ENCODE measurements at regions not wholly inside any gene's neighbourhood (a gene's known extent, or its start where the extent isn't known, plus 50 kb on each side); places are given as distances from the start of the nearest gene placed in this dataset.

DNA sequence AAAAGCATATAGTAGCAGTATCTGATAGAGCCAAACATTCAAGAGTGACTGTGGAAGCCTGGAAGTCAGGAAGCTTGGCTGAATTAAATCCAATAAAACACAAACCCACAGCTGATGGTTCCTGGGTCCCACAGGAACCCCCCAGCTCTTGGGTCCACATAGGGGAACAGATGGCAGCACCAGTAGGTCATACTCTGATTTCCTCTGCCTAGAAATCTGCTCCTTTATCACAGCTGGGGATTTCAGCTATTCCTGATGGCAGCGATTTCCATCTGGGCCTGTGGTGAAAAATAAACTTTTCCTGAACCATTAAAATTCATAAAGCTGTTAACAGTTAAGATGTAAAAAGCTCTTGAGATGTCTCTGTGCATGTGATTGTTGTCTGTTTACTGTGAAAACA, 202.0 kb upstream of the FRMD6 start:
- ChIA-PET POLR2A (ENCODE audit: low non-redundant PET) (no interaction called here), CTCF (no interaction called here)
- no peak overlapping the region for H3K27ac ChIP-seq (ENCODE audit: low read depth, low read length, poor library complexity, severe bottlenecking)

DNA sequence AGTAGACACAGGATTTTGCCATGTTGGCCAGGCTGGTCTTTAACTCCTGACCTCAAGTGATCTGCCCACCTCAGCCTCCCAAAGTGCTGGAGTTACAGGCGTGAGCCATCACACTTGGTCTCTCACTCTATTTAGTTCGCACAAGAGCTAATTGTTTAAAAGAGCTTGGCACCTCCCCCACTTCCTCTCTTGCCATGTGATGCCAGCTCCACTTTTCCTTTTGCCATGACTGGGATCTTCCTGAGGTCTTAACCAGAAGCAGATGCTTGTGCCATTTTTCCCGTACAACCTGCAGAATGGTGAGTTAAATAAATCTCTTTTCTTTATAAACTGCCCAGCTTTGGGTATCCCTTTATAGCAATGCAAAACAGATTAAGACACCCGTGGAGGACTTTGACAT, 200.1 kb upstream of the FRMD6 start:
- intact Hi-C loops (cut with micrococcal nuclease; ENCODE audit: unreplicated experiment) = no loop called here
- DNase-seq (ENCODE audit: low spot score) = no peak
- BruUV-seq (replicated peaks) = no TSS peak

More for the DNA sequence above, 202.0 kb upstream of the FRMD6 start:
- Histone ChIP-seq H3K9me3 (ENCODE audit: low read depth, low read length, poor library complexity, severe bottlenecking) (no peaks in the 10 kb centered on the region), H3K36me3 (ENCODE audit: insufficient read depth, low read length, poor library complexity, severe bottlenecking) (no peaks in the 10 kb centered on the region), H3K4me1 (ENCODE audit: insufficient read depth, low read length, poor library complexity, severe bottlenecking) (peaks cover 7% of the 10 kb centered on the region), H3K27me3 (replicated peaks; ENCODE audit: insufficient read depth, low read depth, low read length, poor library complexity) (no peaks in the 10 kb centered on the region), H3K4me3 (ENCODE audit: low read depth, low read length, poor library complexity, severe bottlenecking) (no peak overlapping the region)
- no peak for TF ChIP-seq EZH2 (IDR thresholded peaks at IDR 0.05; ENCODE audit: borderline replicate concordance, low read depth, low read length, poor library complexity, severe bottlenecking)
- TF ChIP-seq, protein P1, sequence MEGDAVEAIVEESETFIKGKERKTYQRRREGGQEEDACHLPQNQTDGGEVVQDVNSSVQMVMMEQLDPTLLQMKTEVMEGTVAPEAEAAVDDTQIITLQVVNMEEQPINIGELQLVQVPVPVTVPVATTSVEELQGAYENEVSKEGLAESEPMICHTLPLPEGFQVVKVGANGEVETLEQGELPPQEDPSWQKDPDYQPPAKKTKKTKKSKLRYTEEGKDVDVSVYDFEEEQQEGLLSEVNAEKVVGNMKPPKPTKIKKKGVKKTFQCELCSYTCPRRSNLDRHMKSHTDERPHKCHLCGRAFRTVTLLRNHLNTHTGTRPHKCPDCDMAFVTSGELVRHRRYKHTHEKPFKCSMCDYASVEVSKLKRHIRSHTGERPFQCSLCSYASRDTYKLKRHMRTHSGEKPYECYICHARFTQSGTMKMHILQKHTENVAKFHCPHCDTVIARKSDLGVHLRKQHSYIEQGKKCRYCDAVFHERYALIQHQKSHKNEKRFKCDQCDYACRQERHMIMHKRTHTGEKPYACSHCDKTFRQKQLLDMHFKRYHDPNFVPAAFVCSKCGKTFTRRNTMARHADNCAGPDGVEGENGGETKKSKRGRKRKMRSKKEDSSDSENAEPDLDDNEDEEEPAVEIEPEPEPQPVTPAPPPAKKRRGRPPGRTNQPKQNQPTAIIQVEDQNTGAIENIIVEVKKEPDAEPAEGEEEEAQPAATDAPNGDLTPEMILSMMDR (conservative IDR thresholded peaks at IDR 0.05; ENCODE audit: low read depth, low read length) = no peak
- intact Hi-C loops (cut with micrococcal nuclease; ENCODE audit: unreplicated experiment) = no loop called here
- DNase-seq (ENCODE audit: low spot score) = no peak
- no TSS peak for BruUV-seq (replicated peaks)

DNA sequence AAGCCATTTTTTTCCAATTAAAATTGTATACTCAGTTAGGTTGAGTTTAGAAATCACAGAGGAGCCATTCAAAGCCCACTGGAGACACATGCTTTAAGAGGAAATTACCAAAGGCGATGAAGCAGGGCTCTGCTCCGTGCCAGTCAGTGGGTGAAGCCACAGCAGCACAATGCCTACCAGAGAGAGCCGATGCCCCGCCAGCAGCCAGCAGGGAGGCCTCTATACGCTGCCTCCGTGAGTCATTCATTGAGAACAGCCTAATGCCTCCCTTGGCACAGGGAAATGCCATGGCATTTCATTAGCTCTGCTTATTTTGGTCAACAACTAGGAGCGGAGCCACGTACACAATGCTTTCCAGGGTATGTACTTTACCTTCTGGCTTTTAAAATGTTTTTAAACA, 197.8 kb upstream of the FRMD6 start:
- CTCF ChIA-PET = no interaction called here
- Histone ChIP-seq H3K27me3 (replicated peaks; ENCODE audit: insufficient read depth, low read depth, low read length, poor library complexity) (no peaks in the 10 kb centered on the region), H3K9me3 (ENCODE audit: low read depth, low read length, poor library complexity, severe bottlenecking) (no peaks in the 10 kb centered on the region), H3K36me3 (ENCODE audit: insufficient read depth, low read length, poor library complexity, severe bottlenecking) (no peaks in the 10 kb centered on the region), H3K27ac (ENCODE audit: low read depth, low read length, poor library complexity, severe bottlenecking) (no peak overlapping the region), H3K4me3 (ENCODE audit: low read depth, low read length, poor library complexity, severe bottlenecking) (no peak overlapping the region), H3K4me1 (ENCODE audit: insufficient read depth, low read length, poor library complexity, severe bottlenecking) (peaks cover 13% of the 10 kb centered on the region)
- TF ChIP-seq EZH2 (IDR thresholded peaks at IDR 0.05; ENCODE audit: borderline replicate concordance, low read depth, low read length, poor library complexity, severe bottlenecking) = no peak
- TF ChIP-seq, protein P1 (conservative IDR thresholded peaks at IDR 0.05; ENCODE audit: low read depth, low read length) = no peak
- DNase-seq (ENCODE audit: low spot score) = peak; percentile 72
- intact Hi-C loops (cut with micrococcal nuclease; ENCODE audit: unreplicated experiment) = no loop called here
- POLR2A ChIA-PET (ENCODE audit: low non-redundant PET) = no interaction called here
- no TSS peak for BruUV-seq (replicated peaks)

More for the DNA sequence above, 200.1 kb upstream of the FRMD6 start:
- CTCF ChIA-PET = no interaction called here
- POLR2A ChIA-PET (ENCODE audit: low non-redundant PET) = no interaction called here
- Histone ChIP-seq H3K9me3 (ENCODE audit: low read depth, low read length, poor library complexity, severe bottlenecking) (no peaks in the 10 kb centered on the region), H3K27ac (ENCODE audit: low read depth, low read length, poor library complexity, severe bottlenecking) (no peak overlapping the region), H3K36me3 (ENCODE audit: insufficient read depth, low read length, poor library complexity, severe bottlenecking) (no peaks in the 10 kb centered on the region), H3K4me3 (ENCODE audit: low read depth, low read length, poor library complexity, severe bottlenecking) (no peak overlapping the region), H3K4me1 (ENCODE audit: insufficient read depth, low read length, poor library complexity, severe bottlenecking) (peaks cover 13% of the 10 kb centered on the region), H3K27me3 (replicated peaks; ENCODE audit: insufficient read depth, low read depth, low read length, poor library complexity) (no peaks in the 10 kb centered on the region)
- TF ChIP-seq, protein P1 (conservative IDR thresholded peaks at IDR 0.05; ENCODE audit: low read depth, low read length) = no peak
- TF ChIP-seq EZH2 (IDR thresholded peaks at IDR 0.05; ENCODE audit: borderline replicate concordance, low read depth, low read length, poor library complexity, severe bottlenecking) = no peak

All from A673 (cell line).